H9 (cell line): ENCODE measurements at regions not wholly inside any gene's neighbourhood (a gene's known extent, or its start where the extent isn't known, plus 50 kb on each side); places are given as distances from the start of the nearest gene placed in this dataset.

Source experiments
- DNase-seq: peaks from one replicate; pipeline ENCODE4 v3.0.0-alpha.2; 2017
- H2AFZ ChIP-seq: one replicate; pipeline ENCODE4 v1.6.1; 2013; ENCODE audit warnings: mild to moderate bottlenecking, low read length, control low read depth, moderate library complexity
- H2AK5ac ChIP-seq: 2 replicates; pipeline ENCODE4 v1.6.1; 2013; ENCODE audit warnings: low read length, control low read depth, mixed read lengths; ENCODE audit not compliant: insufficient read length
- H2BK120ac ChIP-seq: one replicate; pipeline ENCODE4 v1.6.1; 2013; ENCODE audit warnings: low read depth, mild to moderate bottlenecking, low read length, control low read depth, inconsistent platforms; ENCODE audit not compliant: poor library complexity, severe bottlenecking
- H2BK12ac ChIP-seq: 2 replicates; pipeline ENCODE4 v1.6.1; 2013; ENCODE audit warnings: low read length, control low read depth, mixed read lengths, low read depth; ENCODE audit not compliant: insufficient read length
- H2BK15ac ChIP-seq: 2 replicates; pipeline ENCODE4 v1.6.1; 2013; ENCODE audit warnings: low read depth, low read length, control low read depth
- H2BK20ac ChIP-seq: one replicate; pipeline ENCODE4 v1.6.1; 2013; ENCODE audit warnings: low read depth, mild to moderate bottlenecking, low read length, control low read depth, inconsistent platforms; ENCODE audit not compliant: poor library complexity, severe bottlenecking
- H2BK5ac ChIP-seq: 2 replicates; pipeline ENCODE4 v1.6.1; 2013; ENCODE audit warnings: low read length, control low read depth, mixed read lengths; ENCODE audit not compliant: insufficient read length
- H3K14ac ChIP-seq: 2 replicates; pipeline ENCODE4 v1.6.1; 2013; ENCODE audit warnings: low read length, control low read depth; ENCODE audit not compliant: insufficient read depth
- H3K18ac ChIP-seq: 2 replicates; pipeline ENCODE4 v1.6.1; 2013; ENCODE audit warnings: low read depth, mild to moderate bottlenecking, mixed read lengths, low read length, control low read depth; ENCODE audit not compliant: insufficient read length
- H3K23ac ChIP-seq: 2 replicates; pipeline ENCODE4 v1.6.1; 2013; ENCODE audit warnings: low read length, control low read depth, mixed read lengths, low read depth; ENCODE audit not compliant: insufficient read length
- H3K23me2 ChIP-seq: 2 replicates; pipeline ENCODE4 v1.6.1; 2013; ENCODE audit warnings: low read depth, mild to moderate bottlenecking, mixed read lengths, low read length, control low read depth; ENCODE audit not compliant: insufficient read length, poor library complexity, severe bottlenecking
- H3K27ac ChIP-seq: 2 replicates; pipeline ENCODE4 v1.5.1; 2013; ENCODE audit warnings: low read length, control low read depth, mixed read lengths, low read depth; ENCODE audit not compliant: insufficient read length
- H3K27me3 ChIP-seq: 2 replicates; pipeline ENCODE4 v1.6.1; 2013; ENCODE audit warnings: low read length, control low read depth, inconsistent platforms; ENCODE audit not compliant: insufficient read depth
- H3K4ac ChIP-seq: 2 replicates; pipeline ENCODE4 v1.6.1; 2013; ENCODE audit warnings: low read depth, mild to moderate bottlenecking, control low read depth, inconsistent platforms, low read length, moderate library complexity
- H3K4me1 ChIP-seq: 2 replicates; pipeline ENCODE4 v1.6.1; 2013; ENCODE audit warnings: low read length, control low read depth, inconsistent platforms; ENCODE audit not compliant: insufficient read depth
- H3K4me2 ChIP-seq: 2 replicates; pipeline ENCODE4 v1.6.1; 2013; ENCODE audit warnings: low read length, control low read depth, mixed read lengths; ENCODE audit not compliant: insufficient read length, insufficient read depth
- H3K56ac ChIP-seq: 2 replicates; pipeline ENCODE4 v1.6.1; 2013; ENCODE audit warnings: low read depth, mild to moderate bottlenecking, mixed read lengths, low read length, control low read depth; ENCODE audit not compliant: insufficient read length
- H3K79me1 ChIP-seq: 2 replicates; pipeline ENCODE4 v1.6.1; 2013; ENCODE audit warnings: low read depth, mild to moderate bottlenecking, moderate library complexity, low read length, control low read depth, inconsistent platforms; ENCODE audit not compliant: insufficient read depth, poor library complexity, severe bottlenecking
- H3K79me2 ChIP-seq: 2 replicates; pipeline ENCODE4 v1.6.1; 2013; ENCODE audit warnings: low read length, control low read depth, inconsistent platforms; ENCODE audit not compliant: insufficient read depth
- H3K9ac ChIP-seq: 2 replicates; pipeline ENCODE4 v1.6.1; 2013; ENCODE audit warnings: low read length, control low read depth, mixed read lengths; ENCODE audit not compliant: insufficient read length; ENCODE audit errors: extremely low read depth
- H3K9me3 ChIP-seq: one replicate; pipeline ENCODE4 v1.6.1; 2013; ENCODE audit warnings: low read depth, low read length, inconsistent platforms; ENCODE audit not compliant: control insufficient read depth
- H3T11ph ChIP-seq: one replicate; pipeline ENCODE4 v1.6.1; 2013; ENCODE audit warnings: mild to moderate bottlenecking, low read length, control low read depth, inconsistent platforms
- H4K20me1 ChIP-seq: one replicate; pipeline ENCODE4 v1.6.1; 2013; ENCODE audit not compliant: control insufficient read depth, insufficient read length, insufficient read depth
- H4K5ac ChIP-seq: 2 replicates; pipeline ENCODE4 v1.6.1; 2013; ENCODE audit warnings: low read depth, mild to moderate bottlenecking, mixed read lengths, low read length, control low read depth; ENCODE audit not compliant: insufficient read length
- H4K8ac ChIP-seq: replicated peaks from 2 replicates; pipeline ENCODE4 v1.6.1; 2013; ENCODE audit warnings: low read length, control low read depth, mixed read lengths, low read depth; ENCODE audit not compliant: insufficient read length
- H4K91ac ChIP-seq: 2 replicates; pipeline ENCODE4 v1.6.1; 2013; ENCODE audit warnings: low read depth, mild to moderate bottlenecking, moderate library complexity, mixed read lengths, low read length, control low read depth; ENCODE audit not compliant: insufficient read length
- H3K27ac Mint-ChIP-seq, 3 experiments: 2 replicates in 2 of 3; 3 replicates in 1 of 3; pipeline ENCODE4 v1.8.0; 2020 to 2021; ENCODE audit warnings: mixed read lengths in 3 of 3, mild to moderate bottlenecking in 1 of 3, moderate library complexity in 1 of 3
- H3K27me3 Mint-ChIP-seq: 2 replicates; pipeline ENCODE4 v1.8.0; 2021; ENCODE audit warnings: low read depth, mild to moderate bottlenecking, moderate library complexity, mixed read lengths
- H3K36me3 Mint-ChIP-seq, 3 experiments: 2 replicates in 2 of 3; 3 replicates in 1 of 3; pipeline ENCODE4 v1.8.0; 2020 to 2021; ENCODE audit warnings: low read depth in 3 of 3, mixed read lengths in 3 of 3; ENCODE audit not compliant: insufficient read depth in 1 of 3
- H3K4me1 Mint-ChIP-seq, 2 experiments: 2 replicates each; pipeline ENCODE4 v1.8.0; 2020; ENCODE audit warnings: mixed read lengths in 2 of 2
- H3K4me3 Mint-ChIP-seq, 2 experiments: 2 replicates in 1 of 2; 3 replicates in 1 of 2; pipeline ENCODE4 v1.8.0; 2020 to 2021; ENCODE audit warnings: mild to moderate bottlenecking in 2 of 2, mixed read lengths in 2 of 2, moderate library complexity in 1 of 2
- H3K9me3 Mint-ChIP-seq, 2 experiments: 2 replicates in 1 of 2; 3 replicates in 1 of 2; pipeline ENCODE4 v1.8.0; 2020; ENCODE audit warnings: mild to moderate bottlenecking in 2 of 2, mixed read lengths in 2 of 2, moderate library complexity in 1 of 2
- WGBS: extraction: QIAGEN DNeasy Blood & Tissue Kit; methylation state at CpG from one replicate; pipeline ENCODE4 v1.1.7; 2013; ENCODE audit warnings: missing lambda C conversion rate, low lambda C conversion rate, mixed read lengths; ENCODE audit not compliant: insufficient read length; ENCODE audit errors: extremely low coverage; 5-methylcytosine and 5-hydroxymethylcytosine counted together
- TF ChIP-seq, protein P1 (sequence below): fragments of 200-600 bp; sonication (generic); conservative IDR thresholded peaks from 3 replicates; pipeline ENCODE4 v1.8.0; 2021; ENCODE audit warnings: antibody characterized with exemption, mild to moderate bottlenecking

DNA sequence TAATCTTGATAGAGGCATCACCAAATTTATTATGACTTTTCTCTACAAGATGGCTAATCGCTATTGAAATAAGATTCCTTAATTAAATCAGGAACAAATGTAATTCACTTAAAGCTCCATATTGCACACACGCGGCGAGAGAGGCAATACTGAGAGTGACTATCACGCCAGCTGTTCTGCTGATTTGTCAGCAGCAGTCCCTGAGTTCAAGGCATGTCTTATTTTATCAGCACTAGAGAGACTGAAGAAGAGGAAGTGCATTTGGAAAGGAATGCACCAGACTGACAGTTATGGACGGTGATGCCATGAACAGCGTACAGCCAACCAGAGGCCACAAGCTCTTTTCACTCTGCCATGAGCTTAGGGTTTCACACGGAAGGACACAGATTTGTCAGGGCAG, 83.6 kb upstream of the SLCO3A1 start:
- H2AK5ac ChIP-seq: no peak overlapping the region
- no peaks in the 10 kb centered on the region; the same call in 1 of the 2 replicates for H3K4me1 ChIP-seq
- H3K9me3 Mint-ChIP-seq: no peaks in the 10 kb centered on the region
- H3K4me1 Mint-ChIP-seq: peaks cover 7 to 9% of the 10 kb centered on the region in 2 experiments
- no peak overlapping the region for H3K4me3 Mint-ChIP-seq
- H3K27me3 Mint-ChIP-seq: peaks cover 15% of the 10 kb centered on the region
- H2AFZ ChIP-seq: no peak overlapping the region
- no peak overlapping the region for H2BK12ac ChIP-seq
- no peak overlapping the region for H4K8ac ChIP-seq
- no peak overlapping the region for H3K23ac ChIP-seq
- H3K4me2 ChIP-seq: no peak overlapping the region
- H4K5ac ChIP-seq: no peak overlapping the region
- H3K56ac ChIP-seq: no peak overlapping the region
- no peak overlapping the region for H2BK120ac ChIP-seq
- H3K27ac Mint-ChIP-seq: no peak overlapping the region
- H2BK5ac ChIP-seq: no peak overlapping the region
- no peak overlapping the region for H3T11ph ChIP-seq
- WGBS: no CpG with 5 or more reads among the region's 8 CpGs
- H3K79me1 ChIP-seq: no peaks in the 10 kb centered on the region
- no peak overlapping the region for H4K91ac ChIP-seq
- H2BK15ac ChIP-seq: no peak overlapping the region
- no peak overlapping the region for H3K14ac ChIP-seq
- H3K23me2 ChIP-seq: no peaks in the 10 kb centered on the region
- H3K9me3 ChIP-seq: no peaks in the 10 kb centered on the region
- TF ChIP-seq, protein P1, sequence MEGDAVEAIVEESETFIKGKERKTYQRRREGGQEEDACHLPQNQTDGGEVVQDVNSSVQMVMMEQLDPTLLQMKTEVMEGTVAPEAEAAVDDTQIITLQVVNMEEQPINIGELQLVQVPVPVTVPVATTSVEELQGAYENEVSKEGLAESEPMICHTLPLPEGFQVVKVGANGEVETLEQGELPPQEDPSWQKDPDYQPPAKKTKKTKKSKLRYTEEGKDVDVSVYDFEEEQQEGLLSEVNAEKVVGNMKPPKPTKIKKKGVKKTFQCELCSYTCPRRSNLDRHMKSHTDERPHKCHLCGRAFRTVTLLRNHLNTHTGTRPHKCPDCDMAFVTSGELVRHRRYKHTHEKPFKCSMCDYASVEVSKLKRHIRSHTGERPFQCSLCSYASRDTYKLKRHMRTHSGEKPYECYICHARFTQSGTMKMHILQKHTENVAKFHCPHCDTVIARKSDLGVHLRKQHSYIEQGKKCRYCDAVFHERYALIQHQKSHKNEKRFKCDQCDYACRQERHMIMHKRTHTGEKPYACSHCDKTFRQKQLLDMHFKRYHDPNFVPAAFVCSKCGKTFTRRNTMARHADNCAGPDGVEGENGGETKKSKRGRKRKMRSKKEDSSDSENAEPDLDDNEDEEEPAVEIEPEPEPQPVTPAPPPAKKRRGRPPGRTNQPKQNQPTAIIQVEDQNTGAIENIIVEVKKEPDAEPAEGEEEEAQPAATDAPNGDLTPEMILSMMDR: no peak
- H3K9ac ChIP-seq: no peak overlapping the region
- no peaks in the 10 kb centered on the region for H3K27me3 ChIP-seq
- H3K36me3 Mint-ChIP-seq: no peaks in the 10 kb centered on the region
- no peak overlapping the region for H3K18ac ChIP-seq
- no peak overlapping the region for H3K4ac ChIP-seq
- no peak overlapping the region for H3K27ac ChIP-seq
- no peaks in the 10 kb centered on the region for H3K79me2 ChIP-seq
- no peak for DNase-seq
- no peaks in the 10 kb centered on the region for H4K20me1 ChIP-seq
- H2BK20ac ChIP-seq: no peak overlapping the region
